Stomach (tissue), 8 donors: ENCODE measurements at regions not wholly inside any gene's neighbourhood (a gene's known extent, or its start where the extent isn't known, plus 50 kb on each side); places are given as distances from the start of the nearest gene placed in this dataset.

Experiments
- DNase-seq, 2 donors: peaks; one replicate each; pipeline versions ENCODE4 v3.0.0 to v3.0.0-alpha.2; 2013 to 2019
- H3K27ac ChIP-seq, 5 donors: fragments of 200-600 bp in 4 of 5; sonication (generic) in 4 of 5; one replicate each; pipeline ENCODE4 v1.5.1; 2013 to 2019; ENCODE audit warnings: mild to moderate bottlenecking in 1 of 5, moderate library complexity in 1 of 5
- H3K27me3 ChIP-seq, 3 donors: fragments of 200-600 bp; sonication (generic); one replicate each; pipeline ENCODE4 v1.5.1; 2017 to 2019; ENCODE audit warnings: mixed run types in 1 of 3
- H3K36me3 ChIP-seq, 4 donors: fragments of 200-600 bp; sonication (generic); 1 replicate in 3 of 4; 2 replicates in 1 of 4; pipeline ENCODE4 v1.5.1; 2016 to 2019
- H3K4me1 ChIP-seq, 4 donors: fragments of 200-600 bp; sonication (generic); one replicate each; pipeline ENCODE4 v1.5.1; 2016 to 2019
- H3K4me3 ChIP-seq, 4 donors: fragments of 200-600 bp; sonication (generic) in 3 of 4; one replicate each; pipeline ENCODE4 v1.5.1; 2016 to 2019; ENCODE audit warnings: mild to moderate bottlenecking in 1 of 4
- H3K9me3 ChIP-seq, 4 donors: fragments of 200-600 bp; sonication (generic); one replicate each; pipeline ENCODE4 v1.5.1; 2016 to 2019
- CTCF ChIP-seq, 7 experiments: fragments of 450-650 bp in 4 of 7; fragments of 200-600 bp in 3 of 7; sonication (generic) in 3 of 7; IDR thresholded peaks; one replicate each; pipeline ENCODE4 v1.5.1; 2016 to 2019; ENCODE audit warnings: antibody characterized with exemption in 7 of 7, control low read depth in 2 of 7, mild to moderate bottlenecking in 1 of 7
- EP300 ChIP-seq: sonication (generic); formaldehyde crosslinking; IDR thresholded peaks from one replicate; pipeline ENCODE4 v1.6.1; 2017; ENCODE audit warnings: antibody characterized with exemption
- POLR2A ChIP-seq, 4 donors: fragments of 450-650 bp; IDR thresholded peaks; one replicate each; pipeline ENCODE4 v1.6.1; 2016; ENCODE audit warnings: antibody characterized with exemption in 4 of 4, control low read depth in 2 of 4, mild to moderate bottlenecking in 1 of 4, moderate library complexity in 1 of 4
- POLR2AphosphoS5 ChIP-seq, 3 donors: sonication (generic); formaldehyde crosslinking; IDR thresholded peaks; one replicate each; pipeline ENCODE4 v1.6.1; 2016; ENCODE audit warnings: antibody characterized with exemption in 3 of 3
- WGBS, 5 donors: extraction: QIAGEN DNeasy Blood & Tissue Kit in 3 of 5; methylation state at CpG; one replicate each; pipeline versions ENCODE4 v1.1.5 to v1.1.7; 2013 to 2018; 5-methylcytosine and 5-hydroxymethylcytosine counted together
- intact Hi-C: fragments of 100-400 bp; cut with DNase I; formaldehyde crosslinking; loops from one replicate; pipeline ENCODE4 v1.15.1; 2023; ENCODE audit warnings: low total_unique reads
- donor health status: healthy with polysubstance abuse.
- donor health status: Bipolar disorder and iron deficiency.
- donor health status: healthy.

- Histone ChIP-seq H3K27me3 (no peaks in the 10 kb centered on the region), H3K4me3 (no peak overlapping the region), H3K4me1 (no peaks in the 10 kb centered on the region), H3K36me3 (no peaks in the 10 kb centered on the region), H3K27ac (no peak overlapping the region), H3K9me3 (no peaks in the 10 kb centered on the region)
- no peak for TF ChIP-seq CTCF (IDR thresholded peaks at IDR 0.05)
- no peak for TF ChIP-seq POLR2AphosphoS5 (IDR thresholded peaks at IDR 0.05)
- no peak for TF ChIP-seq EP300
- TF ChIP-seq POLR2A (IDR thresholded peaks at IDR 0.05): no peak
- intact Hi-C loops: no loop called here
- DNase-seq: no peak
Measured at GRCh38 chr7:84394219-84394618, 199.6 kb upstream of the SEMA3A start.

DNA sequence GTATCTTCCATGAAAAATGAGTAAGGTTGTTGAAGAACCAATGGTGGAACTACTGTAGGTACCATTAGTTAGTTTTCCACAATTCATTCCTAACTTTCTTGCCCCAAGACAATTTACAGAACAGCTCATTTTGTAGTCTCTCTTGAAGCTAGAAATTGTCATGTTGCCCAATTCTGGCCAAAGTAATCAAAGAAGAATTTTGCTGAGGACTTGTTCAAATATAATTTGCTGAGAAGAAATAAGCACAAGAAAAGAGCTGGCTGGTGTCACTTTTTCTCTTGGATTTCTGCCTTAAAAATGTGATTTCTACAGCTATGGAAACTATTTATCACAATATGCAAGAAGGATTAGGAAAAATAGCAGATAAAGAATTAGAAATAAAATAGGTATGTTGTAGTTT lies 199.2 kb upstream of the SEMA3A start:
- no peak for DNase-seq
- Histone ChIP-seq H3K9me3 (no peaks in the 10 kb centered on the region), H3K36me3 (no peaks in the 10 kb centered on the region), H3K27me3 (no peaks in the 10 kb centered on the region), H3K4me1 (no peaks in the 10 kb centered on the region), H3K27ac (no peak overlapping the region), H3K4me3 (no peak overlapping the region)
- TF ChIP-seq POLR2A (IDR thresholded peaks at IDR 0.05) (no peak), CTCF (IDR thresholded peaks at IDR 0.05) (no peak), POLR2AphosphoS5 (IDR thresholded peaks at IDR 0.05) (no peak), EP300 (no peak)
- intact Hi-C loops: no loop called here

- H3K4me3 ChIP-seq: no peak overlapping the region
- no peak overlapping the region for H3K27ac ChIP-seq
- WGBS, 5 donors: 47 to 62% (median 52%) methylated on average over 3 of the region's 3 CpGs
- no peaks in the 10 kb centered on the region for H3K4me1 ChIP-seq
- no peaks in the 10 kb centered on the region for H3K27me3 ChIP-seq
- intact Hi-C loops: no loop called here
- H3K9me3 ChIP-seq: no peaks in the 10 kb centered on the region
- H3K36me3 ChIP-seq: no peaks in the 10 kb centered on the region
- peak in 1 of 2 donors; percentile 31 for DNase-seq
- no peak for TF ChIP-seq EP300
- TF ChIP-seq CTCF (IDR thresholded peaks at IDR 0.05): no peak
- no peak for TF ChIP-seq POLR2AphosphoS5 (IDR thresholded peaks at IDR 0.05)
- TF ChIP-seq POLR2A (IDR thresholded peaks at IDR 0.05): no peak
Measured at GRCh38 chr7:84390845-84391244, 196.3 kb upstream of the SEMA3A start.

DNA sequence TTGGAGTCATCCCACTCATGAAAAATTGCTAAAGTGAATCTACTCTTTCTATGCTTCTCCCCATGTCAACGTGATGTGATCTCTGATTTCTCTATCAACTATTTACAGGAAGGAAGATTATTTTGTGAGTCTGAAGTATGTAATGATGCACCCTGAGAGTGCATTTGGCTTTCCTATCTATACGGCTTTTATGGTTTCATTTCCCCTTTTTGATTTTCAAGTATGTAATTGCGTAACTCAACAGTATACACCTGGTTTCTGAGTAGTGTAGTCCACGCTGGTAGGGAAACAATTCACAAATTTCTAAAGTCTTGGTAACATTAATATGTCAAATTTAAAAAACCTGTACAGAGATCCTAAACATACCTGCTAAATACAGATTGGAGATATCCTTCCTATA lies 194.7 kb upstream of the SEMA3A start:
- intact Hi-C loops: no loop called here

More for the DNA sequence above, 194.7 kb upstream of the SEMA3A start:
- Histone ChIP-seq H3K4me1 (no peaks in the 10 kb centered on the region), H3K4me3 (no peak overlapping the region), H3K36me3 (no peaks in the 10 kb centered on the region), H3K27me3 (no peaks in the 10 kb centered on the region), H3K27ac (no peak overlapping the region), H3K9me3 (no peaks in the 10 kb centered on the region)
- WGBS, 5 donors: 66 to 77% (median 74%) methylated on average over 4 of the region's 4 CpGs
- TF ChIP-seq POLR2AphosphoS5 (IDR thresholded peaks at IDR 0.05): no peak
- TF ChIP-seq EP300: no peak
- TF ChIP-seq CTCF (IDR thresholded peaks at IDR 0.05): no peak
- no peak for TF ChIP-seq POLR2A (IDR thresholded peaks at IDR 0.05)
- DNase-seq: no peak
